Activated naive CD8-positive, alpha-beta T cell treated with anti-CD3 and anti-CD28 coated beads, Interleukin-2, amount 50 U/mL, for 24 hours (primary cell): ENCODE measurements at regions not wholly inside any gene's neighbourhood (a gene's known extent, or its start where the extent isn't known, plus 50 kb on each side); places are given as distances from the start of the nearest gene placed in this dataset.
A peak's percentile ranks its signal among the peaks of the same experiment; 100 is the strongest.
"Not testable (repeated sequence)": the region's sequence is repeated elsewhere in the genome, so short reads cannot be mapped to it uniquely, and the experiment has no call there.

ENCODE experiments used
- ATAC-seq: fragments of 150-1000 bp; cut with Tn5 transposase; one replicate; pipeline ENCODE4 v1.10.0; 2021
- DNase-seq: peaks from one replicate; pipeline ENCODE4 v3.0.0; 2021
- H3K27ac Mint-ChIP-seq: one replicate; pipeline ENCODE4 v1.8.0; 2021; ENCODE audit warnings: mild to moderate bottlenecking, mixed read lengths
- H3K27me3 Mint-ChIP-seq: one replicate; pipeline ENCODE4 v1.8.0; 2021; ENCODE audit warnings: mixed read lengths
- H3K36me3 Mint-ChIP-seq: one replicate; pipeline ENCODE4 v1.8.0; 2021; ENCODE audit warnings: low read depth, mixed read lengths
- H3K4me1 Mint-ChIP-seq: one replicate; pipeline ENCODE4 v1.8.0; 2021; ENCODE audit warnings: mixed read lengths
- H3K4me3 Mint-ChIP-seq: one replicate; pipeline ENCODE4 v1.8.0; 2021; ENCODE audit warnings: mild to moderate bottlenecking, moderate library complexity, mixed read lengths
- H3K9me3 Mint-ChIP-seq: one replicate; pipeline ENCODE4 v1.8.0; 2021; ENCODE audit warnings: mixed read lengths

GRCh38 chr11:121379145-121379810 is 72.8 kb upstream of the SORL1 start:
- H3K4me1 Mint-ChIP-seq: peaks cover 25% of the 10 kb centered on the region
- not testable (repeated sequence) for ATAC-seq, H3K27me3 Mint-ChIP-seq, H3K9me3 Mint-ChIP-seq, H3K4me3 Mint-ChIP-seq, H3K27ac Mint-ChIP-seq, H3K36me3 Mint-ChIP-seq
- DNase-seq: peak; percentile 19

GRCh38 chr11:121383716-121384115 is 68.4 kb upstream of the SORL1 start:
- Mint-ChIP-seq H3K4me3 (no peak overlapping the region), H3K27me3 (no peaks in the 10 kb centered on the region), H3K36me3 (no peaks in the 10 kb centered on the region), H3K27ac (no peak overlapping the region), H3K4me1 (peaks cover 13% of the 10 kb centered on the region), H3K9me3 (no peaks in the 10 kb centered on the region)
- no peak for DNase-seq
- ATAC-seq: no peak

- Mint-ChIP-seq H3K9me3 (no peaks in the 10 kb centered on the region), H3K4me1 (no peaks in the 10 kb centered on the region), H3K27me3 (no peaks in the 10 kb centered on the region), H3K4me3 (no peak overlapping the region), H3K27ac (no peak overlapping the region), H3K36me3 (no peaks in the 10 kb centered on the region)
- ATAC-seq: no peak
- no peak for DNase-seq
Observed at GRCh38 chr11:121385688-121386087, 66.4 kb upstream of the SORL1 start.
